Loucy (cell line): ENCODE measurements at regions not wholly inside any gene's neighbourhood (a gene's known extent, or its start where the extent isn't known, plus 50 kb on each side); places are given as distances from the start of the nearest gene placed in this dataset.

ENCODE experiments used
- H2AFZ ChIP-seq: fragments of 200-600 bp; sonication (generic); 2 replicates; pipeline ENCODE4 v1.6.0; 2016; ENCODE audit warnings: antibody characterized with exemption, mild to moderate bottlenecking, low read length, moderate library complexity
- H3F3A ChIP-seq: fragments of 200-600 bp; 2 replicates; pipeline ENCODE4 v1.6.0; 2016; ENCODE audit warnings: antibody characterized with exemption, low read depth, mild to moderate bottlenecking
- H3K27me3 ChIP-seq: fragments of 200-600 bp; sonication (generic); 2 replicates; pipeline ENCODE4 v1.6.1; 2014; ENCODE audit warnings: low read length, mild to moderate bottlenecking; ENCODE audit not compliant: insufficient read depth, poor library complexity, severe bottlenecking
- H3K36me3 ChIP-seq: fragments of 200-600 bp; sonication (generic); 2 replicates; pipeline ENCODE4 v1.6.1; 2016; ENCODE audit warnings: low read length; ENCODE audit not compliant: insufficient read depth
- H3K4me1 ChIP-seq: fragments of 200-600 bp; sonication (generic); 2 replicates; pipeline ENCODE4 v1.5.1; 2014; ENCODE audit warnings: low read length, mild to moderate bottlenecking; ENCODE audit not compliant: insufficient read depth, poor library complexity, severe bottlenecking
- H3K4me2 ChIP-seq: fragments of 200-600 bp; sonication (generic); 2 replicates; pipeline ENCODE4 v1.6.0; 2014; ENCODE audit warnings: antibody characterized with exemption, low read length, low read depth, mild to moderate bottlenecking; ENCODE audit not compliant: poor library complexity, severe bottlenecking
- H3K4me3 ChIP-seq: fragments of 200-600 bp; sonication (generic); 2 replicates; pipeline ENCODE4 v1.5.1; 2014; ENCODE audit warnings: low read length, mild to moderate bottlenecking, mixed read lengths; ENCODE audit not compliant: poor library complexity, severe bottlenecking
- H3K79me2 ChIP-seq: fragments of 200-600 bp; sonication (generic); 2 replicates; pipeline ENCODE4 v1.6.1; 2014; ENCODE audit warnings: low read length; ENCODE audit not compliant: insufficient read depth
- H3K9ac ChIP-seq: fragments of 200-600 bp; sonication (generic); 2 replicates; pipeline ENCODE4 v1.6.0; 2014; ENCODE audit warnings: mild to moderate bottlenecking, low read depth, low read length, moderate library complexity; ENCODE audit not compliant: poor library complexity, severe bottlenecking
- H3K9me2 ChIP-seq: fragments of 200-600 bp; sonication (generic); replicated peaks from 2 replicates; pipeline ENCODE4 v1.6.1; 2016; ENCODE audit warnings: low read depth, low read length, mixed read lengths
- H3K9me3 ChIP-seq: fragments of 200-600 bp; sonication (generic); 2 replicates; pipeline ENCODE4 v1.6.1; 2014; ENCODE audit warnings: mild to moderate bottlenecking, antibody characterized with exemption, low read length, low read depth; ENCODE audit not compliant: insufficient read depth
- H4K20me1 ChIP-seq: fragments of 200-600 bp; sonication (generic); 2 replicates; pipeline ENCODE4 v1.6.0; 2014; ENCODE audit warnings: antibody characterized with exemption, low read length, mild to moderate bottlenecking; ENCODE audit not compliant: insufficient read depth, poor library complexity, severe bottlenecking
- EZH2phosphoT487 ChIP-seq: fragments of 200-600 bp; IDR thresholded peaks from 2 replicates; pipeline ENCODE4 v1.6.1; 2018; ENCODE audit warnings: antibody characterized with exemption, mild to moderate bottlenecking, moderate library complexity, borderline replicate concordance
- TF ChIP-seq, protein P1 (sequence below): fragments of 200-600 bp; sonication (generic); conservative IDR thresholded peaks from 2 replicates; pipeline ENCODE4 v1.5.1; 2014; ENCODE audit warnings: mild to moderate bottlenecking, antibody characterized with exemption, low read length

DNA sequence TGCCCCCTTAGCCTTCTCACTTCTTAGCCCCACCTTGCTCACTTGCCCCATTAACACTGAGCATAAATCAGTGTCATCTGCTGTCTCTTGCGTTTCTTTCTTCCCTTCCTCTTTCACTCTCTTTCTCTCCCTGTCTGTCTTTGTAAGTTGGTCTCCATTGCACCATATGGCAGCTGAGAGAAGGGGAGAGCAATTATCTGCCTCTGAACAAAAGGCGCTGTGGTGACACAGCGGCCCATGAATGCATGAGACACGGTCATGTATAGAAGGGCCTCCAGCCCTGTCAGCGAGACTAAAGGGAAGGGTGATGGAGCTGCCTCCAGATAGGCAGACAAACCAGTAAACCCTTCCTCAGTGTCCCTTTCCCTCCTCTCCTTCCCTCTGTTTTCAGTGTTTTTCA, 88.8 kb upstream of the PCDH18 start:
- no peak overlapping the region for H3K4me2 ChIP-seq
- no peaks in the 10 kb centered on the region for H3K79me2 ChIP-seq
- no peaks in the 10 kb centered on the region for H3K36me3 ChIP-seq
- H3K27me3 ChIP-seq = no peaks in the 10 kb centered on the region
- H2AFZ ChIP-seq = no peak overlapping the region
- H3K9me2 ChIP-seq = no peaks in the 10 kb centered on the region
- H3K9me3 ChIP-seq = no peaks in the 10 kb centered on the region
- no peak for TF ChIP-seq EZH2phosphoT487
- TF ChIP-seq, protein P1, sequence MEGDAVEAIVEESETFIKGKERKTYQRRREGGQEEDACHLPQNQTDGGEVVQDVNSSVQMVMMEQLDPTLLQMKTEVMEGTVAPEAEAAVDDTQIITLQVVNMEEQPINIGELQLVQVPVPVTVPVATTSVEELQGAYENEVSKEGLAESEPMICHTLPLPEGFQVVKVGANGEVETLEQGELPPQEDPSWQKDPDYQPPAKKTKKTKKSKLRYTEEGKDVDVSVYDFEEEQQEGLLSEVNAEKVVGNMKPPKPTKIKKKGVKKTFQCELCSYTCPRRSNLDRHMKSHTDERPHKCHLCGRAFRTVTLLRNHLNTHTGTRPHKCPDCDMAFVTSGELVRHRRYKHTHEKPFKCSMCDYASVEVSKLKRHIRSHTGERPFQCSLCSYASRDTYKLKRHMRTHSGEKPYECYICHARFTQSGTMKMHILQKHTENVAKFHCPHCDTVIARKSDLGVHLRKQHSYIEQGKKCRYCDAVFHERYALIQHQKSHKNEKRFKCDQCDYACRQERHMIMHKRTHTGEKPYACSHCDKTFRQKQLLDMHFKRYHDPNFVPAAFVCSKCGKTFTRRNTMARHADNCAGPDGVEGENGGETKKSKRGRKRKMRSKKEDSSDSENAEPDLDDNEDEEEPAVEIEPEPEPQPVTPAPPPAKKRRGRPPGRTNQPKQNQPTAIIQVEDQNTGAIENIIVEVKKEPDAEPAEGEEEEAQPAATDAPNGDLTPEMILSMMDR = no peak
- no peak overlapping the region for H3K4me3 ChIP-seq
- H4K20me1 ChIP-seq = no peaks in the 10 kb centered on the region
- H3K4me1 ChIP-seq = peaks cover 5% of the 10 kb centered on the region
- no peaks in the 10 kb centered on the region for H3F3A ChIP-seq
- no peak overlapping the region for H3K9ac ChIP-seq

DNA sequence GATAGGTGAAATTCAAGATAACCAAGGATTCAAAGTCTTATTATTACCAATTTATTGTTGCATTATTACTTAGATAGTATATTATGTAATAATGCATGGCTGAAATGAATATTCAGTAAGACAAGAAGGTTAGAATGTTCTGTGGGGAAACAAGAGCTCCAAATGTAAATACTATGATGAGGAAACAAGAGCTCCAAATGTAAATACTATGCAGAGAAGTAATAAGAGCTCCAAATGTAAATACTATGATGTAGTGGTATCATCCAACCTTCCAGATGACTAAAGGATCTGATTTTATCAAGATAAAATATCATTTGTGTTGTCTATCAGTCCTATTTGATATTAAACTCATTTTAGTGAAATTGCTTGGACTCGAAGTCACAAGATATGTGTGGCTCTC, 82.2 kb upstream of the PCDH18 start:
- H3K79me2 ChIP-seq = no peaks in the 10 kb centered on the region
- H2AFZ ChIP-seq = no peak overlapping the region
- no peaks in the 10 kb centered on the region for H3K27me3 ChIP-seq
- no peak overlapping the region for H3K4me2 ChIP-seq
- TF ChIP-seq, protein P1 = no peak
- no peak for TF ChIP-seq EZH2phosphoT487
- no peaks in the 10 kb centered on the region for H4K20me1 ChIP-seq
- H3K4me1 ChIP-seq = peaks cover 7% of the 10 kb centered on the region
- H3K9me3 ChIP-seq = no peaks in the 10 kb centered on the region
- H3K9ac ChIP-seq = no peak overlapping the region
- H3F3A ChIP-seq = no peaks in the 10 kb centered on the region
- no peaks in the 10 kb centered on the region for H3K36me3 ChIP-seq
- H3K4me3 ChIP-seq = no peak overlapping the region
- H3K9me2 ChIP-seq = no peaks in the 10 kb centered on the region

DNA sequence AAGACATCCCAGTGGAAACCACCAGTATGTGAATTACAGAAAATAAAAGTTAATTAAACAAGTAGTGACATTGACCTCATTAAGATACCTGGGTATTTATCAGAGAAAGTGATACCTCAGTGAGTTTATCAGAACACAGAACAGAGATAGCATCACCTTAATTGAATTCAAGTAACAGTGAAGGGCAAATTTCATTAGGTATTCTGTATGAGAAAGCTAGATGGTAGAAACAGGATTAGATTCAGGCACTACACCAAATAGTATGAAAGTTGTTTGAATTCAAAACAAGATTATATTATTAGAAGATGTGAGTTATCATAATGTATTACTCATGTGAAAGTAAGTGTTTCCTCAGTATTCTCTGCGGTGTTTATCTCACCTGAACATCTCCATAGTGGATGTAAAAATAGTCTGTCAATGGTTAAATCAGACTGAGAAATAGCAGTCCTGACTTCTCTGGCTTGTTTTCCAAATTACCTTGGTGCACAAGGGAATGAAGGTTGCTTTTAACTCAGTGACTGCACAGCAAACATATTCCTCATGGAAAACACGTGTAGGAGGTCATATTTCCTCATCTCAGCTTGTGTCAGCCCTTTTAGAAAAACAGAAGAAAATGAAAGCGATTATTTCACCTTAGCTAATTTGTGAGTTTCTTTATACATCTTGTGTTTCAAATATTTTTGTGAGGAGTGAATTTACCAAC, 79.9 kb upstream of the PCDH18 start:
- Histone ChIP-seq H3K79me2 (no peaks in the 10 kb centered on the region), H3K9ac (no peak overlapping the region), H3K9me3 (no peaks in the 10 kb centered on the region), H3F3A (no peaks in the 10 kb centered on the region), H4K20me1 (no peaks in the 10 kb centered on the region), H3K4me1 (peaks cover 7% of the 10 kb centered on the region), H3K4me3 (no peak overlapping the region), H2AFZ (no peak overlapping the region), H3K27me3 (no peaks in the 10 kb centered on the region), H3K4me2 (no peak overlapping the region), H3K9me2 (no peaks in the 10 kb centered on the region), H3K36me3 (no peaks in the 10 kb centered on the region)
- TF ChIP-seq EZH2phosphoT487 = no peak
- TF ChIP-seq, protein P1 = no peak
